ENCODE measurements at regions not wholly inside any gene's neighbourhood (a gene's known extent, or its start where the extent isn't known, plus 50 kb on each side); places are given as distances from the start of the nearest gene placed in this dataset.
A peak's percentile ranks its signal among the peaks of the same experiment; 100 is the strongest.

DNA sequence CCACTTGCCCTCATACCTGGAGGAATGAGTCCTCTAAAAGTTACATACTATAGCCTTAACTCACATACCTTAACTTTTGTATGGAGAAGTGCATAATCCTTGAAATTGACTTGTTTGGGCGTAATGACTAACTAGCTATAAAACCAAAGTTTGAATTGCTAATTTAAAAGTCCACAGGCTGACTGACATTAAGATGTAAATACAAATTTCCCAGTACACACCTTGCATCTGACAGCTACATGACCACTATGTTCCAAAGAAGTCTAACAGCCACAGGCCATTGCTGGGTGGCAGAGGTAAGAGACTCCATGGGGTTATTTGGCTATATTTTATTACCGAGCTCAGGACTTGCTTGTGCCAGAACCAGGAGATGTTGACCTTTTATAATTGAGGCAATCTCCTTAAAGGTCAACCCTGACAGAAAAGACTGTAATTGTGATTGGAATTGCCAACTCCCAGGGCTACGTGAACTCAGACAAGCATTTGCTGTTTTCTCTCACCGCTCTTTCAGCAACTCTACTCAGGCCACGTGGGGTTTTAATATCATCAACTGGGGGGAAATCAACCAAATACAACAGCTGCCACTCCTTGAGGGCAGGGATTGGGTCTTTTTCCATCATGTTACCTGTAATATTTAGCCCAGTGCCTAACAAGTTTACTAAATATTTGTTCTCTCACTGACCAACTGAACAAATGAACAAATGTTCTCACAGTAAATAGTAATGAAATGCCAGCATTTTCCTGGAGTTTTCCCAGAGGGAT lies 139.9 kb downstream of the SEMA6D start (continued):
- no peak for TF ChIP-seq ZNF232 (CRISPR knock-in tag; IDR thresholded peaks at IDR 0.05)
- no peak for TF ChIP-seq GABPB1 (CRISPR knock-in tag; IDR thresholded peaks at IDR 0.05)
- no peak for TF ChIP-seq ZNF263 (CRISPR knock-in tag; IDR thresholded peaks at IDR 0.05; ENCODE audit: low read depth)
- no peak for TF ChIP-seq NR3C1 (CRISPR knock-in tag; conservative IDR thresholded peaks at IDR 0.05; ENCODE audit: low read depth)
- TF ChIP-seq, protein P1, sequence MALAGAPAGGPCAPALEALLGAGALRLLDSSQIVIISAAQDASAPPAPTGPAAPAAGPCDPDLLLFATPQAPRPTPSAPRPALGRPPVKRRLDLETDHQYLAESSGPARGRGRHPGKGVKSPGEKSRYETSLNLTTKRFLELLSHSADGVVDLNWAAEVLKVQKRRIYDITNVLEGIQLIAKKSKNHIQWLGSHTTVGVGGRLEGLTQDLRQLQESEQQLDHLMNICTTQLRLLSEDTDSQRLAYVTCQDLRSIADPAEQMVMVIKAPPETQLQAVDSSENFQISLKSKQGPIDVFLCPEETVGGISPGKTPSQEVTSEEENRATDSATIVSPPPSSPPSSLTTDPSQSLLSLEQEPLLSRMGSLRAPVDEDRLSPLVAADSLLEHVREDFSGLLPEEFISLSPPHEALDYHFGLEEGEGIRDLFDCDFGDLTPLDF (CRISPR knock-in tag; IDR thresholded peaks at IDR 0.05) = no peak

DNA sequence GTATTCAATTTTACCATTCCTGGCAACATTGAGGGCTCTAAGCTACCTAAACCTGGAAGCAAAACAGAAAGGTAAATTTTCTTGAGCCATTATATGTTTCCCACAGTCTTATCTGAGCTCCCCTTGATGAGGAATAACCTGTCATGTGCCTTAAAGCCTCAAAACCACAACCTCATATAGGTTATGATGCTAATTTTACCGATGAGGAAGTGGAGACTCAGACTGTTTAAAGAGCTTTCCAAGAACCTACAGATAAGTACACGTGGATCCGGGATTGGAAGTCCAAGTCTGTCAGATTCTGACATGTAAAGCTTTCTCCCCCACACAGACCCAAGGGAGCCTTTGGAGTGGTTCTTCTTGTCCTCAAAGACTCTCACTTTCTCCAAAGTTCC lies 140.5 kb downstream of the SEMA6D start:
- Mint-ChIP-seq H3K36me3 (no peaks in the 10 kb centered on the region), H3K9me3 (peaks cover 3% of the 10 kb centered on the region; the same call in 1 of the 2 replicates), H3K4me1 (peaks cover 31% of the 10 kb centered on the region), H3K27ac (no peak overlapping the region), H3K27me3 (ENCODE audit: low read depth) (peaks cover 8% of the 10 kb centered on the region), H3K4me3 (no peak overlapping the region)
- CTCF ChIA-PET = no interaction called here
- TF ChIP-seq, protein P2, sequence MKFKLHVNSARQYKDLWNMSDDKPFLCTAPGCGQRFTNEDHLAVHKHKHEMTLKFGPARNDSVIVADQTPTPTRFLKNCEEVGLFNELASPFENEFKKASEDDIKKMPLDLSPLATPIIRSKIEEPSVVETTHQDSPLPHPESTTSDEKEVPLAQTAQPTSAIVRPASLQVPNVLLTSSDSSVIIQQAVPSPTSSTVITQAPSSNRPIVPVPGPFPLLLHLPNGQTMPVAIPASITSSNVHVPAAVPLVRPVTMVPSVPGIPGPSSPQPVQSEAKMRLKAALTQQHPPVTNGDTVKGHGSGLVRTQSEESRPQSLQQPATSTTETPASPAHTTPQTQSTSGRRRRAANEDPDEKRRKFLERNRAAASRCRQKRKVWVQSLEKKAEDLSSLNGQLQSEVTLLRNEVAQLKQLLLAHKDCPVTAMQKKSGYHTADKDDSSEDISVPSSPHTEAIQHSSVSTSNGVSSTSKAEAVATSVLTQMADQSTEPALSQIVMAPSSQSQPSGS (CRISPR knock-in tag; IDR thresholded peaks at IDR 0.05; ENCODE audit: borderline replicate concordance, low read depth) = no peak
- TF ChIP-seq, protein P3, sequence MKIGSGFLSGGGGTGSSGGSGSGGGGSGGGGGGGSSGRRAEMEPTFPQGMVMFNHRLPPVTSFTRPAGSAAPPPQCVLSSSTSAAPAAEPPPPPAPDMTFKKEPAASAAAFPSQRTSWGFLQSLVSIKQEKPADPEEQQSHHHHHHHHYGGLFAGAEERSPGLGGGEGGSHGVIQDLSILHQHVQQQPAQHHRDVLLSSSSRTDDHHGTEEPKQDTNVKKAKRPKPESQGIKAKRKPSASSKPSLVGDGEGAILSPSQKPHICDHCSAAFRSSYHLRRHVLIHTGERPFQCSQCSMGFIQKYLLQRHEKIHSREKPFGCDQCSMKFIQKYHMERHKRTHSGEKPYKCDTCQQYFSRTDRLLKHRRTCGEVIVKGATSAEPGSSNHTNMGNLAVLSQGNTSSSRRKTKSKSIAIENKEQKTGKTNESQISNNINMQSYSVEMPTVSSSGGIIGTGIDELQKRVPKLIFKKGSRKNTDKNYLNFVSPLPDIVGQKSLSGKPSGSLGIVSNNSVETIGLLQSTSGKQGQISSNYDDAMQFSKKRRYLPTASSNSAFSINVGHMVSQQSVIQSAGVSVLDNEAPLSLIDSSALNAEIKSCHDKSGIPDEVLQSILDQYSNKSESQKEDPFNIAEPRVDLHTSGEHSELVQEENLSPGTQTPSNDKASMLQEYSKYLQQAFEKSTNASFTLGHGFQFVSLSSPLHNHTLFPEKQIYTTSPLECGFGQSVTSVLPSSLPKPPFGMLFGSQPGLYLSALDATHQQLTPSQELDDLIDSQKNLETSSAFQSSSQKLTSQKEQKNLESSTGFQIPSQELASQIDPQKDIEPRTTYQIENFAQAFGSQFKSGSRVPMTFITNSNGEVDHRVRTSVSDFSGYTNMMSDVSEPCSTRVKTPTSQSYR (CRISPR knock-in tag; IDR thresholded peaks at IDR 0.05) = no peak
- TF ChIP-seq, protein P4, sequence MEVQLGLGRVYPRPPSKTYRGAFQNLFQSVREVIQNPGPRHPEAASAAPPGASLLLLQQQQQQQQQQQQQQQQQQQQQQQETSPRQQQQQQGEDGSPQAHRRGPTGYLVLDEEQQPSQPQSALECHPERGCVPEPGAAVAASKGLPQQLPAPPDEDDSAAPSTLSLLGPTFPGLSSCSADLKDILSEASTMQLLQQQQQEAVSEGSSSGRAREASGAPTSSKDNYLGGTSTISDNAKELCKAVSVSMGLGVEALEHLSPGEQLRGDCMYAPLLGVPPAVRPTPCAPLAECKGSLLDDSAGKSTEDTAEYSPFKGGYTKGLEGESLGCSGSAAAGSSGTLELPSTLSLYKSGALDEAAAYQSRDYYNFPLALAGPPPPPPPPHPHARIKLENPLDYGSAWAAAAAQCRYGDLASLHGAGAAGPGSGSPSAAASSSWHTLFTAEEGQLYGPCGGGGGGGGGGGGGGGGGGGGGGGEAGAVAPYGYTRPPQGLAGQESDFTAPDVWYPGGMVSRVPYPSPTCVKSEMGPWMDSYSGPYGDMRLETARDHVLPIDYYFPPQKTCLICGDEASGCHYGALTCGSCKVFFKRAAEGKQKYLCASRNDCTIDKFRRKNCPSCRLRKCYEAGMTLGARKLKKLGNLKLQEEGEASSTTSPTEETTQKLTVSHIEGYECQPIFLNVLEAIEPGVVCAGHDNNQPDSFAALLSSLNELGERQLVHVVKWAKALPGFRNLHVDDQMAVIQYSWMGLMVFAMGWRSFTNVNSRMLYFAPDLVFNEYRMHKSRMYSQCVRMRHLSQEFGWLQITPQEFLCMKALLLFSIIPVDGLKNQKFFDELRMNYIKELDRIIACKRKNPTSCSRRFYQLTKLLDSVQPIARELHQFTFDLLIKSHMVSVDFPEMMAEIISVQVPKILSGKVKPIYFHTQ (CRISPR knock-in tag; IDR thresholded peaks at IDR 0.05) = no peak
- TF ChIP-seq, protein P5, sequence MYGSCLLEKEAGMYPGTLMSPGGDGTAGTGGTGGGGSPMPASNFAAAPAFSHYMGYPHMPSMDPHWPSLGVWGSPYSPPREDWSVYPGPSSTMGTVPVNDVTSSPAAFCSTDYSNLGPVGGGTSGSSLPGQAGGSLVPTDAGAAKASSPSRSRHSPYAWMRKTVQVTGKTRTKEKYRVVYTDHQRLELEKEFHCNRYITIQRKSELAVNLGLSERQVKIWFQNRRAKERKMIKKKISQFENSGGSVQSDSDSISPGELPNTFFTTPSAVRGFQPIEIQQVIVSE (CRISPR knock-in tag; IDR thresholded peaks at IDR 0.05; ENCODE audit: borderline replicate concordance) = no peak
- ATAC-seq (no peak), DNase-seq (ENCODE audit: low spot score) (no peak)
- POLR2A ChIA-PET = no interaction called here

DNA sequence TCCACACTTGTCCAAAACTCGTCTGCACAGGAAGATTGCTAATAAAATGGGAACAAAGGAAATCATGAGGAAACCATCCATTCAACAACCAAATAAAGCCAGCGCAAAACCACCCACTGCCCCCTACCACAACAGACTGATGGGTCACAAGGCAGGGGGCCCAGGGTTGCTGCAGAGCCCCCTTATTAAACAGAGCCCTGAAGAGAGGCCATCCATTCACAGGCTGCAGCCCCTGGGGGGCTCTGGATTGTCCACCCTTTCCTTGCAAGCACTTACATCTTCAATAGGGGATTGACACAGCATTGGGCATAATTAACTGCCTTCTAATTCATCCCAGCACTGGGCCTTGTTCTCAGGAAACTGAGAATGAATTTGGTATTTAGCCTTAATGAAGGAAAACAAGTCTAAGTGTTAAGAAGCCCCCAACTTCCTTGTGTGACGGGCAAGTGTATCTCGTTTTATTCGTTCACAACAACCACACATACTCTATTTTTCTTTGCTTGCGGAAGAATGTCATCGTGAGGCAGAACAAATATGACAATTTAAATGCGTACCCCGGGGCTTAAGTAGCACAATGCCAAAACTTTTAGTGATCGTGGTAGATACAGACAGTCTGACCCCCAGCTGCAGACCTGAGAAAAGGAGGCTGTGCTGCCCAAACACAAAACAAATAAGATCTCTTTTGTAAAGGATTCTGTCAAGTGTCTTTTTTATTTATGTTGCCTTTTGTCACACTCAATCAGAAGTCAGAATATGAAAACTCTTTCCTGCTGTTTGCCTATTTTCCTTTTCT lies 144.0 kb downstream of the SEMA6D start:
- H3K36me3 Mint-ChIP-seq = peaks cover 3% of the 10 kb centered on the region; the same call in 1 of the 2 replicates
- ATAC-seq (peak; percentile 60), DNase-seq (ENCODE audit: low spot score) (no peak)
- peaks cover 10% of the 10 kb centered on the region for H3K9me3 Mint-ChIP-seq
- CTCF ChIA-PET = no interaction called here
- no peak overlapping the region for H3K27ac Mint-ChIP-seq
- POLR2A ChIA-PET = no interaction called here
- H3K27me3 Mint-ChIP-seq (ENCODE audit: low read depth) = peaks cover 3% of the 10 kb centered on the region
- peaks cover 23% of the 10 kb centered on the region for H3K4me1 Mint-ChIP-seq
- no peak overlapping the region for H3K4me3 Mint-ChIP-seq
- TF ChIP-seq FOXK1 (CRISPR knock-in tag; IDR thresholded peaks at IDR 0.05) = no peak
- TF ChIP-seq, protein P6, sequence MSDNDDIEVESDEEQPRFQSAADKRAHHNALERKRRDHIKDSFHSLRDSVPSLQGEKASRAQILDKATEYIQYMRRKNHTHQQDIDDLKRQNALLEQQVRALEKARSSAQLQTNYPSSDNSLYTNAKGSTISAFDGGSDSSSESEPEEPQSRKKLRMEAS (CRISPR knock-in tag; IDR thresholded peaks at IDR 0.05) = no peak
- TF ChIP-seq, protein P5 (CRISPR knock-in tag; IDR thresholded peaks at IDR 0.05; ENCODE audit: borderline replicate concordance) = no peak
- TF ChIP-seq, protein P7, sequence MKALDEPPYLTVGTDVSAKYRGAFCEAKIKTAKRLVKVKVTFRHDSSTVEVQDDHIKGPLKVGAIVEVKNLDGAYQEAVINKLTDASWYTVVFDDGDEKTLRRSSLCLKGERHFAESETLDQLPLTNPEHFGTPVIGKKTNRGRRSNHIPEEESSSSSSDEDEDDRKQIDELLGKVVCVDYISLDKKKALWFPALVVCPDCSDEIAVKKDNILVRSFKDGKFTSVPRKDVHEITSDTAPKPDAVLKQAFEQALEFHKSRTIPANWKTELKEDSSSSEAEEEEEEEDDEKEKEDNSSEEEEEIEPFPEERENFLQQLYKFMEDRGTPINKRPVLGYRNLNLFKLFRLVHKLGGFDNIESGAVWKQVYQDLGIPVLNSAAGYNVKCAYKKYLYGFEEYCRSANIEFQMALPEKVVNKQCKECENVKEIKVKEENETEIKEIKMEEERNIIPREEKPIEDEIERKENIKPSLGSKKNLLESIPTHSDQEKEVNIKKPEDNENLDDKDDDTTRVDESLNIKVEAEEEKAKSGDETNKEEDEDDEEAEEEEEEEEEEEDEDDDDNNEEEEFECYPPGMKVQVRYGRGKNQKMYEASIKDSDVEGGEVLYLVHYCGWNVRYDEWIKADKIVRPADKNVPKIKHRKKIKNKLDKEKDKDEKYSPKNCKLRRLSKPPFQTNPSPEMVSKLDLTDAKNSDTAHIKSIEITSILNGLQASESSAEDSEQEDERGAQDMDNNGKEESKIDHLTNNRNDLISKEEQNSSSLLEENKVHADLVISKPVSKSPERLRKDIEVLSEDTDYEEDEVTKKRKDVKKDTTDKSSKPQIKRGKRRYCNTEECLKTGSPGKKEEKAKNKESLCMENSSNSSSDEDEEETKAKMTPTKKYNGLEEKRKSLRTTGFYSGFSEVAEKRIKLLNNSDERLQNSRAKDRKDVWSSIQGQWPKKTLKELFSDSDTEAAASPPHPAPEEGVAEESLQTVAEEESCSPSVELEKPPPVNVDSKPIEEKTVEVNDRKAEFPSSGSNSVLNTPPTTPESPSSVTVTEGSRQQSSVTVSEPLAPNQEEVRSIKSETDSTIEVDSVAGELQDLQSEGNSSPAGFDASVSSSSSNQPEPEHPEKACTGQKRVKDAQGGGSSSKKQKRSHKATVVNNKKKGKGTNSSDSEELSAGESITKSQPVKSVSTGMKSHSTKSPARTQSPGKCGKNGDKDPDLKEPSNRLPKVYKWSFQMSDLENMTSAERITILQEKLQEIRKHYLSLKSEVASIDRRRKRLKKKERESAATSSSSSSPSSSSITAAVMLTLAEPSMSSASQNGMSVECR (CRISPR knock-in tag; IDR thresholded peaks at IDR 0.05; ENCODE audit: borderline replicate concordance) = no peak
- TF ChIP-seq ESRRA (CRISPR knock-in tag; IDR thresholded peaks at IDR 0.05; ENCODE audit: borderline replicate concordance) = no peak
- no peak for TF ChIP-seq GRHL2 (CRISPR knock-in tag; IDR thresholded peaks at IDR 0.05; ENCODE audit: insufficient replicate concordance, severe bottlenecking)
